ENCODE measurements at regions not wholly inside any gene's neighbourhood (a gene's known extent, or its start where the extent isn't known, plus 50 kb on each side); places are given as distances from the start of the nearest gene placed in this dataset.

- TF ChIP-seq, protein P1, sequence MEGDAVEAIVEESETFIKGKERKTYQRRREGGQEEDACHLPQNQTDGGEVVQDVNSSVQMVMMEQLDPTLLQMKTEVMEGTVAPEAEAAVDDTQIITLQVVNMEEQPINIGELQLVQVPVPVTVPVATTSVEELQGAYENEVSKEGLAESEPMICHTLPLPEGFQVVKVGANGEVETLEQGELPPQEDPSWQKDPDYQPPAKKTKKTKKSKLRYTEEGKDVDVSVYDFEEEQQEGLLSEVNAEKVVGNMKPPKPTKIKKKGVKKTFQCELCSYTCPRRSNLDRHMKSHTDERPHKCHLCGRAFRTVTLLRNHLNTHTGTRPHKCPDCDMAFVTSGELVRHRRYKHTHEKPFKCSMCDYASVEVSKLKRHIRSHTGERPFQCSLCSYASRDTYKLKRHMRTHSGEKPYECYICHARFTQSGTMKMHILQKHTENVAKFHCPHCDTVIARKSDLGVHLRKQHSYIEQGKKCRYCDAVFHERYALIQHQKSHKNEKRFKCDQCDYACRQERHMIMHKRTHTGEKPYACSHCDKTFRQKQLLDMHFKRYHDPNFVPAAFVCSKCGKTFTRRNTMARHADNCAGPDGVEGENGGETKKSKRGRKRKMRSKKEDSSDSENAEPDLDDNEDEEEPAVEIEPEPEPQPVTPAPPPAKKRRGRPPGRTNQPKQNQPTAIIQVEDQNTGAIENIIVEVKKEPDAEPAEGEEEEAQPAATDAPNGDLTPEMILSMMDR (IDR thresholded peaks at IDR 0.05): no peak
- no peak for TF ChIP-seq MAX (IDR thresholded peaks at IDR 0.05; ENCODE audit: low read depth)
- no peak for TF ChIP-seq RAD21 (IDR thresholded peaks at IDR 0.05; ENCODE audit: low read length)
- no peak for TF ChIP-seq MEF2A (IDR thresholded peaks at IDR 0.05; ENCODE audit: borderline replicate concordance, low read depth)
- no peak for TF ChIP-seq NRF1 (IDR thresholded peaks at IDR 0.05; ENCODE audit: low read depth, low read length)
- TF ChIP-seq POLR2AphosphoS5 (IDR thresholded peaks at IDR 0.05; ENCODE audit: low read depth, low read length): no peak
- no peak for TF ChIP-seq EP300 (IDR thresholded peaks at IDR 0.05; ENCODE audit: borderline replicate concordance in 1 of 2, low read depth in 1 of 2, low read length in 1 of 2)
- TF ChIP-seq EZH2phosphoT487 (IDR thresholded peaks at IDR 0.05; ENCODE audit: borderline replicate concordance, low read depth): no peak
- TF ChIP-seq SIN3A (IDR thresholded peaks at IDR 0.05; ENCODE audit: borderline replicate concordance, low read depth, low read length): no peak
Observed at GRCh38 chr3:162629372-162629771, 1132.8 kb downstream of the OTOL1 start.
